ENCODE measurements at regions not wholly inside any gene's neighbourhood (a gene's known extent, or its start where the extent isn't known, plus 50 kb on each side); places are given as distances from the start of the nearest gene placed in this dataset.

DNA sequence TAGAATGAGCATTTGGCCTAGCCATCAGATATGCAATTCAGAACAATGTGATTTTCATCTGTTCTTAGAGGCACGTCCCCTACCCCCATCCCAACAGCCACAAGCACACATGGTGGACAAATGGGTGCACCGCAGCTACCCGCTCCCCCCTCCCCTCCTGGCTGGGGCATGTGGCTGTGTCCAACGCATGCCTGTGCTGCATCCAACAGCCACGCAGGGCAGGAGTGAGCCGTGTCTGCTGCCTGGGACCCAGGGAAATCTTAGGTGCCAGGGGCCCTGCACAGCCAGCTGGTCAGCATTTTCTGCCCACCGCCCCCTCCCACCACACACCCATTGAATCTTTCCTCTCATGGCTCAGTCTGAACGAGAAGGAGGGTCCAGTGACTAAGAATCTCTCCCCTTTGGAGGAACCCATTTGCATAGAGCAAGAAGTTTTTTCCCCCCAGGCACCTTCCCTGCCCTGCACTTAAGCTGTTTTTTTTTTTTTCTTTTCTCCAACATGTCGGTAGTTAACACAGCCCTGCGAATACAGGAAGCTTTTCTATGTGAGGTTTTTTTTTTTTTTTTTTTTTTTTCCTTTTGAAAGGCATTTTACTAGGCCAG, 138.9 kb downstream of the WDR11 start:
- no peak for DNase-seq (ENCODE audit: low read depth, low spot score)
- TF ChIP-seq, protein P1, sequence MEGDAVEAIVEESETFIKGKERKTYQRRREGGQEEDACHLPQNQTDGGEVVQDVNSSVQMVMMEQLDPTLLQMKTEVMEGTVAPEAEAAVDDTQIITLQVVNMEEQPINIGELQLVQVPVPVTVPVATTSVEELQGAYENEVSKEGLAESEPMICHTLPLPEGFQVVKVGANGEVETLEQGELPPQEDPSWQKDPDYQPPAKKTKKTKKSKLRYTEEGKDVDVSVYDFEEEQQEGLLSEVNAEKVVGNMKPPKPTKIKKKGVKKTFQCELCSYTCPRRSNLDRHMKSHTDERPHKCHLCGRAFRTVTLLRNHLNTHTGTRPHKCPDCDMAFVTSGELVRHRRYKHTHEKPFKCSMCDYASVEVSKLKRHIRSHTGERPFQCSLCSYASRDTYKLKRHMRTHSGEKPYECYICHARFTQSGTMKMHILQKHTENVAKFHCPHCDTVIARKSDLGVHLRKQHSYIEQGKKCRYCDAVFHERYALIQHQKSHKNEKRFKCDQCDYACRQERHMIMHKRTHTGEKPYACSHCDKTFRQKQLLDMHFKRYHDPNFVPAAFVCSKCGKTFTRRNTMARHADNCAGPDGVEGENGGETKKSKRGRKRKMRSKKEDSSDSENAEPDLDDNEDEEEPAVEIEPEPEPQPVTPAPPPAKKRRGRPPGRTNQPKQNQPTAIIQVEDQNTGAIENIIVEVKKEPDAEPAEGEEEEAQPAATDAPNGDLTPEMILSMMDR (IDR thresholded peaks at IDR 0.05; ENCODE audit: low read depth, low read length) = no peak
- no peaks in the 10 kb centered on the region for H3K27me3 ChIP-seq (ENCODE audit: control insufficient read depth, insufficient read depth, low read length)
- CTCF ChIA-PET = no interaction called here
- H3K27ac ChIP-seq (ENCODE audit: low read depth, low read length) = no peak overlapping the region
- peaks cover 36% of the 10 kb centered on the region for H3K9me3 ChIP-seq (ENCODE audit: control insufficient read depth, insufficient read depth, low read length)
- POLR2A ChIA-PET = no interaction called here
- no peak overlapping the region for H3K4me3 ChIP-seq (ENCODE audit: low read depth, low read length)

- H3K4me3 ChIP-seq (ENCODE audit: low read depth, low read length) = no peak overlapping the region
- H3K9me3 ChIP-seq (ENCODE audit: control insufficient read depth, insufficient read depth, low read length) = peaks cover 36% of the 10 kb centered on the region
- ChIA-PET CTCF (no interaction called here), POLR2A (no interaction called here)
- H3K27me3 ChIP-seq (ENCODE audit: control insufficient read depth, insufficient read depth, low read length) = no peaks in the 10 kb centered on the region
- no peak for DNase-seq (ENCODE audit: low read depth, low spot score)
- H3K27ac ChIP-seq (ENCODE audit: low read depth, low read length) = no peak overlapping the region
- TF ChIP-seq, protein P1 (IDR thresholded peaks at IDR 0.05; ENCODE audit: low read depth, low read length) = no peak
Observed at GRCh38 chr10:120990831-120991230, 139.7 kb downstream of the WDR11 start.

GRCh38 chr10:120993089-120993488, 141.9 kb downstream of the WDR11 start:
- TF ChIP-seq, protein P1 (IDR thresholded peaks at IDR 0.05; ENCODE audit: low read depth, low read length) = no peak
- no peak for DNase-seq (ENCODE audit: low read depth, low spot score)
- H3K9me3 ChIP-seq (ENCODE audit: control insufficient read depth, insufficient read depth, low read length) = peaks cover 40% of the 10 kb centered on the region
- ChIA-PET CTCF (no interaction called here), POLR2A (no interaction called here)
- H3K27me3 ChIP-seq (ENCODE audit: control insufficient read depth, insufficient read depth, low read length) = no peaks in the 10 kb centered on the region
- no peak overlapping the region for H3K4me3 ChIP-seq (ENCODE audit: low read depth, low read length)
- no peak overlapping the region for H3K27ac ChIP-seq (ENCODE audit: low read depth, low read length)

GRCh38 chr10:120995768-120996167, 144.6 kb downstream of the WDR11 start:
- TF ChIP-seq, protein P1 (IDR thresholded peaks at IDR 0.05; ENCODE audit: low read depth, low read length) = no peak
- ChIA-PET POLR2A (no interaction called here), CTCF (no interaction called here)
- H3K27ac ChIP-seq (ENCODE audit: low read depth, low read length) = no peak overlapping the region
- H3K9me3 ChIP-seq (ENCODE audit: control insufficient read depth, insufficient read depth, low read length) = peaks cover 44% of the 10 kb centered on the region
- DNase-seq (ENCODE audit: low read depth, low spot score) = no peak
- no peak overlapping the region for H3K4me3 ChIP-seq (ENCODE audit: low read depth, low read length)
- no peaks in the 10 kb centered on the region for H3K27me3 ChIP-seq (ENCODE audit: control insufficient read depth, insufficient read depth, low read length)

GRCh38 chr10:120996456-120997034, 145.4 kb downstream of the WDR11 start:
- H3K4me3 ChIP-seq (ENCODE audit: low read depth, low read length) = no peak overlapping the region
- peaks cover 49% of the 10 kb centered on the region for H3K9me3 ChIP-seq (ENCODE audit: control insufficient read depth, insufficient read depth, low read length)
- ChIA-PET POLR2A (no interaction called here), CTCF (no interaction called here)
- H3K27me3 ChIP-seq (ENCODE audit: control insufficient read depth, insufficient read depth, low read length) = no peaks in the 10 kb centered on the region
- TF ChIP-seq, protein P1 (IDR thresholded peaks at IDR 0.05; ENCODE audit: low read depth, low read length) = no peak
- DNase-seq (ENCODE audit: low read depth, low spot score) = no peak
- H3K27ac ChIP-seq (ENCODE audit: low read depth, low read length) = no peak overlapping the region
